ENCODE measurements at regions not wholly inside any gene's neighbourhood (a gene's known extent, or its start where the extent isn't known, plus 50 kb on each side); places are given as distances from the start of the nearest gene placed in this dataset.
"Not testable (repeated sequence)": the region's sequence is repeated elsewhere in the genome, so short reads cannot be mapped to it uniquely, and the experiment has no call there.

DNA sequence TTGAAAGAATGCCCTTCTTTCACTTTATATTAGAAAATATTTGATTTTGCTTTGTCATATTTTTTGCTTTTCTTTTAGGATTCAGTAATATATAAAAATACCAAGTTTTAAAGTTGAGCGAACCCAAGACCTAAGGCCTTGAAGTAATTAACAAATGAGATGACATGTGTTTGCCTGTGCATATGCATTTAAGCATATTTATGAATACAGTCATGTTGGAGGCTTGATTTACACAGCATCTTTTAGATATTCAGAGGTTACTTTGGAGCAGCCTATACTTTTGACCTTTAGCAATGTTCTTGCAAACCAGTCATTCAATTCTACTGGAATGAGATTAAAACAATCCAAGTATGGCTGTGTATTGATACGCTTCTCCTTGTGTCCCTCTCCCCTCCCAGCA is 425.1 kb downstream of the KCNJ18 start:
- TF ChIP-seq, protein P1, sequence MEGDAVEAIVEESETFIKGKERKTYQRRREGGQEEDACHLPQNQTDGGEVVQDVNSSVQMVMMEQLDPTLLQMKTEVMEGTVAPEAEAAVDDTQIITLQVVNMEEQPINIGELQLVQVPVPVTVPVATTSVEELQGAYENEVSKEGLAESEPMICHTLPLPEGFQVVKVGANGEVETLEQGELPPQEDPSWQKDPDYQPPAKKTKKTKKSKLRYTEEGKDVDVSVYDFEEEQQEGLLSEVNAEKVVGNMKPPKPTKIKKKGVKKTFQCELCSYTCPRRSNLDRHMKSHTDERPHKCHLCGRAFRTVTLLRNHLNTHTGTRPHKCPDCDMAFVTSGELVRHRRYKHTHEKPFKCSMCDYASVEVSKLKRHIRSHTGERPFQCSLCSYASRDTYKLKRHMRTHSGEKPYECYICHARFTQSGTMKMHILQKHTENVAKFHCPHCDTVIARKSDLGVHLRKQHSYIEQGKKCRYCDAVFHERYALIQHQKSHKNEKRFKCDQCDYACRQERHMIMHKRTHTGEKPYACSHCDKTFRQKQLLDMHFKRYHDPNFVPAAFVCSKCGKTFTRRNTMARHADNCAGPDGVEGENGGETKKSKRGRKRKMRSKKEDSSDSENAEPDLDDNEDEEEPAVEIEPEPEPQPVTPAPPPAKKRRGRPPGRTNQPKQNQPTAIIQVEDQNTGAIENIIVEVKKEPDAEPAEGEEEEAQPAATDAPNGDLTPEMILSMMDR (IDR thresholded peaks at IDR 0.05), result not testable (repeated sequence)
- not testable (repeated sequence) for TF ChIP-seq ZFX (IDR thresholded peaks at IDR 0.05; ENCODE audit: borderline replicate concordance)
